Upper lobe of left lung (tissue), 4 donors: ENCODE measurements at regions not wholly inside any gene's neighbourhood (a gene's known extent, or its start where the extent isn't known, plus 50 kb on each side); places are given as distances from the start of the nearest gene placed in this dataset.

Experiments used
- EP300 ChIP-seq, 4 donors: sonication (generic); formaldehyde crosslinking; IDR thresholded peaks; one replicate each; pipeline ENCODE4 v1.5.1; 2017; ENCODE audit warnings: antibody characterized with exemption in 4 of 4, control low read depth in 2 of 4
- POLR2A ChIP-seq, 4 donors: fragments of 450-650 bp; IDR thresholded peaks; one replicate each; pipeline ENCODE4 v1.5.1; 2016 to 2017; ENCODE audit warnings: antibody characterized with exemption in 4 of 4, mild to moderate bottlenecking in 2 of 4
- TF ChIP-seq, protein P1 (sequence below), 6 experiments: fragments of 450-650 bp in 4 of 6; fragments of 200-600 bp in 2 of 6; sonication (generic) in 2 of 6; IDR thresholded peaks; one replicate each; pipeline ENCODE4 v1.5.1; 2016 to 2019; ENCODE audit warnings: antibody characterized with exemption in 6 of 6

DNA sequence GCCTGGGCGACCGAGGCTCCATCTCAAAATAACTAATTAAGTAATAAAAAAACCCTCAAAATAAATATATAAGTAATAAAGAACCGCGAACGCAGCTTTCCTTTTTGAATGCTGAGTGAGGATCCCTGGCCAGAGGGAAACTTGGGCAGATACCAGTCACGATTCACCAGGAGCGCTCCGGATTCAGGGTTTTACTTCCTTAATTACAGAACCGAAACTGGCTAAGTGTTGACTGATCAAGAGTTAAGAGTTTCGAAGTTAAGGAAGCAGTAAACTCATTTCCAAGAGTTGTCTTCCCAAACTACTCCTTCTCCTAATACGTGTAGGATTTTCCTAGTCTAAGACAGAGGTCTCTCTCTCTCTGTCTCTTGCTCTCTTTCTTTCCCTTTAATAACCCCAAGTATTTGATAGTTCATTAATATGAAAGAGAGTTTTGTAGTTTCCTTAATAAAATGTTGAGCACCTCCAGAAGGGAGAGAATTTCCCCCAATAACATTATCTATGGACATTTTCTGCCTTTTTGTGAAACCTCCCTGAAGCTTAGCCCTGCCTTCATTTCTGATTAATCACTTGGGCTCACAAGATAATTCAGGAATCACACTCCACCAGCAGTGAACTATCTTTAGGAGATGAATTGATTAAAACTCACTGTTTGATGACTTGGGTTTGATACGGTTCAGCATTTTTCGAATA lies 61.4 kb upstream of the ZNF217 start:
- TF ChIP-seq, protein P1, sequence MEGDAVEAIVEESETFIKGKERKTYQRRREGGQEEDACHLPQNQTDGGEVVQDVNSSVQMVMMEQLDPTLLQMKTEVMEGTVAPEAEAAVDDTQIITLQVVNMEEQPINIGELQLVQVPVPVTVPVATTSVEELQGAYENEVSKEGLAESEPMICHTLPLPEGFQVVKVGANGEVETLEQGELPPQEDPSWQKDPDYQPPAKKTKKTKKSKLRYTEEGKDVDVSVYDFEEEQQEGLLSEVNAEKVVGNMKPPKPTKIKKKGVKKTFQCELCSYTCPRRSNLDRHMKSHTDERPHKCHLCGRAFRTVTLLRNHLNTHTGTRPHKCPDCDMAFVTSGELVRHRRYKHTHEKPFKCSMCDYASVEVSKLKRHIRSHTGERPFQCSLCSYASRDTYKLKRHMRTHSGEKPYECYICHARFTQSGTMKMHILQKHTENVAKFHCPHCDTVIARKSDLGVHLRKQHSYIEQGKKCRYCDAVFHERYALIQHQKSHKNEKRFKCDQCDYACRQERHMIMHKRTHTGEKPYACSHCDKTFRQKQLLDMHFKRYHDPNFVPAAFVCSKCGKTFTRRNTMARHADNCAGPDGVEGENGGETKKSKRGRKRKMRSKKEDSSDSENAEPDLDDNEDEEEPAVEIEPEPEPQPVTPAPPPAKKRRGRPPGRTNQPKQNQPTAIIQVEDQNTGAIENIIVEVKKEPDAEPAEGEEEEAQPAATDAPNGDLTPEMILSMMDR (IDR thresholded peaks at IDR 0.05), result no peak
- TF ChIP-seq POLR2A (IDR thresholded peaks at IDR 0.05) (no peak), EP300 (IDR thresholded peaks at IDR 0.05) (no peak)
